Omental fat pad (tissue), 3 donors: ENCODE measurements at regions not wholly inside any gene's neighbourhood (a gene's known extent, or its start where the extent isn't known, plus 50 kb on each side); places are given as distances from the start of the nearest gene placed in this dataset.

Experiments
- ATAC-seq: fragments of 150-250 bp; one replicate; pipeline ENCODE4 v1.9.1; 2016; ENCODE audit warnings: mild to moderate bottlenecking, moderate library complexity; ENCODE audit not compliant: low FRiP score
- DNase-seq: peaks from one replicate; pipeline ENCODE4 v3.0.0-alpha.2; 2019; ENCODE audit warnings: low spot score
- TF ChIP-seq, protein P1 (sequence below), 3 donors: fragments of 450-650 bp; IDR thresholded peaks; one replicate each; pipeline ENCODE4 v1.5.1; 2016 to 2017; ENCODE audit warnings: antibody characterized with exemption in 3 of 3, mild to moderate bottlenecking in 3 of 3, moderate library complexity in 2 of 3

- TF ChIP-seq, protein P1, sequence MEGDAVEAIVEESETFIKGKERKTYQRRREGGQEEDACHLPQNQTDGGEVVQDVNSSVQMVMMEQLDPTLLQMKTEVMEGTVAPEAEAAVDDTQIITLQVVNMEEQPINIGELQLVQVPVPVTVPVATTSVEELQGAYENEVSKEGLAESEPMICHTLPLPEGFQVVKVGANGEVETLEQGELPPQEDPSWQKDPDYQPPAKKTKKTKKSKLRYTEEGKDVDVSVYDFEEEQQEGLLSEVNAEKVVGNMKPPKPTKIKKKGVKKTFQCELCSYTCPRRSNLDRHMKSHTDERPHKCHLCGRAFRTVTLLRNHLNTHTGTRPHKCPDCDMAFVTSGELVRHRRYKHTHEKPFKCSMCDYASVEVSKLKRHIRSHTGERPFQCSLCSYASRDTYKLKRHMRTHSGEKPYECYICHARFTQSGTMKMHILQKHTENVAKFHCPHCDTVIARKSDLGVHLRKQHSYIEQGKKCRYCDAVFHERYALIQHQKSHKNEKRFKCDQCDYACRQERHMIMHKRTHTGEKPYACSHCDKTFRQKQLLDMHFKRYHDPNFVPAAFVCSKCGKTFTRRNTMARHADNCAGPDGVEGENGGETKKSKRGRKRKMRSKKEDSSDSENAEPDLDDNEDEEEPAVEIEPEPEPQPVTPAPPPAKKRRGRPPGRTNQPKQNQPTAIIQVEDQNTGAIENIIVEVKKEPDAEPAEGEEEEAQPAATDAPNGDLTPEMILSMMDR (IDR thresholded peaks at IDR 0.05), result no peak
- ATAC-seq, result peak; percentile 98
- peak; percentile 35 for DNase-seq
These were observed 256.6 kb upstream of the GLI3 start for GRCh38 chr7:42493436-42494198.

GRCh38 chr7:42492920-42493319 is 255.9 kb upstream of the GLI3 start:
- no peak for ATAC-seq
- DNase-seq, result no peak
- TF ChIP-seq, protein P1 (IDR thresholded peaks at IDR 0.05), result no peak

DNA sequence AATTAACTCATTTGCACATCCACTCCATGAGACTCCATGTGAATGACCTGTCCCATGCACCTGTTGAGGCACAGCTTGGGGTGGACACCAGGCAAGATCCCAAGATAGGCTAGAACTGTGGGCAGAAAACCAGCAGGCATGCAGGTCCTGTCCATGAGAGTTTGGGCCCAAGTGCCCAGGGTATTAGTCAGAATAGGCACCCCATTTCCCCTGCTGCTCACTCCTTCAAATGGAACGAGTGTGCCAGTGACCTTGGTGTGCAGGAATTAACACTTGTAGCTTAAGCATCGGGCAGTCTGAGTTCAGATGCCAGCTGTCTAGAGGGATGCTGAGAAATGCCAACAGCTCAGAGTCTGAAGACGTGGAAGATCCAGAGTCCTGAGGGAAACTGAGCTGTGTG is 254.1 kb upstream of the GLI3 start:
- TF ChIP-seq, protein P1 (IDR thresholded peaks at IDR 0.05), result no peak
- DNase-seq (no peak), ATAC-seq (no peak)

GRCh38 chr7:42489299-42489698 is 252.3 kb upstream of the GLI3 start:
- no peak for DNase-seq
- TF ChIP-seq, protein P1 (IDR thresholded peaks at IDR 0.05), result no peak
- ATAC-seq, result no peak

GRCh38 chr7:42485301-42485766 is 248.3 kb upstream of the GLI3 start:
- TF ChIP-seq, protein P1 (IDR thresholded peaks at IDR 0.05), result no peak
- DNase-seq (no peak), ATAC-seq (no peak)

GRCh38 chr7:42483886-42484285 is 246.9 kb upstream of the GLI3 start:
- DNase-seq (no peak), ATAC-seq (no peak)
- TF ChIP-seq, protein P1 (IDR thresholded peaks at IDR 0.05), result no peak
